ENCODE measurements at regions not wholly inside any gene's neighbourhood (a gene's known extent, or its start where the extent isn't known, plus 50 kb on each side); places are given as distances from the start of the nearest gene placed in this dataset.
A peak's percentile ranks its signal among the peaks of the same experiment; 100 is the strongest.

GRCh38 chr15:46709460-46710083 is 1007.7 kb upstream of the SEMA6D start:
- no peaks in the 10 kb centered on the region for H3K36me3 ChIP-seq (replicated peaks in 1 of 2)
- H3K27ac ChIP-seq: no peak overlapping the region
- DNase-seq: no peak
- intact Hi-C loops (cut with DNase I): no loop called here
- no peaks in the 10 kb centered on the region for H3K9me3 ChIP-seq (replicated peaks in 1 of 3)
- no peak for TF ChIP-seq POLR2A (IDR thresholded peaks at IDR 0.05)
- TF ChIP-seq, protein P1, sequence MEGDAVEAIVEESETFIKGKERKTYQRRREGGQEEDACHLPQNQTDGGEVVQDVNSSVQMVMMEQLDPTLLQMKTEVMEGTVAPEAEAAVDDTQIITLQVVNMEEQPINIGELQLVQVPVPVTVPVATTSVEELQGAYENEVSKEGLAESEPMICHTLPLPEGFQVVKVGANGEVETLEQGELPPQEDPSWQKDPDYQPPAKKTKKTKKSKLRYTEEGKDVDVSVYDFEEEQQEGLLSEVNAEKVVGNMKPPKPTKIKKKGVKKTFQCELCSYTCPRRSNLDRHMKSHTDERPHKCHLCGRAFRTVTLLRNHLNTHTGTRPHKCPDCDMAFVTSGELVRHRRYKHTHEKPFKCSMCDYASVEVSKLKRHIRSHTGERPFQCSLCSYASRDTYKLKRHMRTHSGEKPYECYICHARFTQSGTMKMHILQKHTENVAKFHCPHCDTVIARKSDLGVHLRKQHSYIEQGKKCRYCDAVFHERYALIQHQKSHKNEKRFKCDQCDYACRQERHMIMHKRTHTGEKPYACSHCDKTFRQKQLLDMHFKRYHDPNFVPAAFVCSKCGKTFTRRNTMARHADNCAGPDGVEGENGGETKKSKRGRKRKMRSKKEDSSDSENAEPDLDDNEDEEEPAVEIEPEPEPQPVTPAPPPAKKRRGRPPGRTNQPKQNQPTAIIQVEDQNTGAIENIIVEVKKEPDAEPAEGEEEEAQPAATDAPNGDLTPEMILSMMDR (IDR thresholded peaks at IDR 0.05): no peak
- no peak overlapping the region for H3K4me3 ChIP-seq
- H3K4me1 ChIP-seq (replicated peaks in 1 of 2): no peaks in the 10 kb centered on the region
- no peaks in the 10 kb centered on the region for H3K27me3 ChIP-seq

GRCh38 chr15:46710401-46710960 is 1006.8 kb upstream of the SEMA6D start:
- Histone ChIP-seq H3K9me3 (replicated peaks in 1 of 3) (no peaks in the 10 kb centered on the region), H3K4me3 (no peak overlapping the region), H3K27ac (no peak overlapping the region), H3K36me3 (replicated peaks in 1 of 2) (no peaks in the 10 kb centered on the region), H3K4me1 (replicated peaks in 1 of 2) (no peaks in the 10 kb centered on the region), H3K27me3 (no peaks in the 10 kb centered on the region)
- intact Hi-C loops (cut with DNase I): no loop called here
- 58 to 78% (median 64%) methylated on average over 6 of the region's 6 CpGs for WGBS, 4 donors
- TF ChIP-seq POLR2A (IDR thresholded peaks at IDR 0.05): no peak
- TF ChIP-seq, protein P1 (IDR thresholded peaks at IDR 0.05): no peak
- DNase-seq: peak in 1 of 7 donors; percentile 57

- no peak for TF ChIP-seq POLR2A (IDR thresholded peaks at IDR 0.05)
- 72 to 83% (median 78%) methylated on average over 2 of the region's 2 CpGs for WGBS, 4 donors
- intact Hi-C loops (cut with DNase I): no loop called here
Observed at GRCh38 chr15:46713045-46713444, 1004.3 kb upstream of the SEMA6D start.

DNA sequence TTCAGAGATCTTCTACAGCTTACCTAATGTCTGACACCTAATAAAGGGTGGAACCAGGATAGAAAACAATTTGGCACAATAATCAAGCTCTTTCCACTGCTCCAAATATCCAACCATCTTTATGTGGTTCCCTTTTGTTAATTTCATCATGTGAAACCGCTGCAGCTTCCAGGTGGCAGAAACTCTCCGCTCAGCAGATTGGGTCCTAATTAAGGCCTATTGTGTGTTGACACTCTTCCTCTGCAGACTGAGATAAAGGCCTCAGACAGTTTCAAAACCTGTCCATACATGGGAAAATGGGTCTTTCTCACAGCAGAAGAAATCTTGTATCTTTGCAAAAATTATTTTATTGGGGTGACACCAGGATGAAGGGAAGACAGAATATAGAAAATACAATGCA is 1002.4 kb upstream of the SEMA6D start:
- WGBS, 4 donors: 71 to 84% (median 79%) methylated on average over 2 of the region's 2 CpGs
- TF ChIP-seq POLR2A (IDR thresholded peaks at IDR 0.05): no peak
- TF ChIP-seq, protein P1 (IDR thresholded peaks at IDR 0.05): no peak
- H3K4me1 ChIP-seq (replicated peaks in 1 of 2): no peaks in the 10 kb centered on the region
- H3K4me3 ChIP-seq: no peak overlapping the region
- H3K27me3 ChIP-seq: no peaks in the 10 kb centered on the region
- H3K9me3 ChIP-seq (replicated peaks in 1 of 3): no peaks in the 10 kb centered on the region
- H3K27ac ChIP-seq: no peak overlapping the region
- DNase-seq: no peak
- intact Hi-C loops (cut with DNase I): no loop called here
- H3K36me3 ChIP-seq (replicated peaks in 1 of 2): no peaks in the 10 kb centered on the region

More at GRCh38 chr15:46713045-46713444, 1004.3 kb upstream of the SEMA6D start:
- Histone ChIP-seq H3K4me3 (no peak overlapping the region), H3K9me3 (replicated peaks in 1 of 3) (no peaks in the 10 kb centered on the region), H3K36me3 (replicated peaks in 1 of 2) (no peaks in the 10 kb centered on the region), H3K27ac (no peak overlapping the region), H3K27me3 (no peaks in the 10 kb centered on the region), H3K4me1 (replicated peaks in 1 of 2) (no peaks in the 10 kb centered on the region)
- DNase-seq: no peak

GRCh38 chr15:46723308-46723707 is 994.0 kb upstream of the SEMA6D start:
- DNase-seq: no peak
- Histone ChIP-seq H3K27me3 (no peaks in the 10 kb centered on the region), H3K4me1 (replicated peaks in 1 of 2) (no peaks in the 10 kb centered on the region), H3K9me3 (replicated peaks in 1 of 3) (peaks cover 0 to 7% (median 0%) of the 10 kb centered on the region in 3 donors), H3K4me3 (no peak overlapping the region), H3K36me3 (replicated peaks in 1 of 2) (no peaks in the 10 kb centered on the region), H3K27ac (no peak overlapping the region)
- no peak for TF ChIP-seq POLR2A (IDR thresholded peaks at IDR 0.05)
- TF ChIP-seq, protein P1 (IDR thresholded peaks at IDR 0.05): no peak
- intact Hi-C loops (cut with DNase I): no loop called here
- 67 to 83% (median 70%) methylated on average over 2 of the region's 2 CpGs for WGBS, 4 donors

Data from adrenal gland (tissue), 9 donors.